ENCODE measurements at regions not wholly inside any gene's neighbourhood (a gene's known extent, or its start where the extent isn't known, plus 50 kb on each side); places are given as distances from the start of the nearest gene placed in this dataset.
A peak's percentile ranks its signal among the peaks of the same experiment; 100 is the strongest.

GRCh38 chr6:66930559-66931290 lies 1223.7 kb upstream of the EYS start:
- Histone ChIP-seq H3K27me3 (replicated peaks; ENCODE audit: control insufficient read depth, insufficient read depth, low read length) (no peaks in the 10 kb centered on the region), H3K9me3 (ENCODE audit: control insufficient read depth, low read length) (peaks cover 6% of the 10 kb centered on the region), H3K9ac (ENCODE audit: low read length) (no peak overlapping the region), H3K36me3 (ENCODE audit: control insufficient read depth, insufficient read depth, low read length, severe bottlenecking) (no peaks in the 10 kb centered on the region), H3K4me3 (ENCODE audit: low read length) (no peak overlapping the region), H3K4me1 (ENCODE audit: control insufficient read depth, insufficient read depth, low read length) (peaks cover 10% of the 10 kb centered on the region)
- peak; percentile 49 for DNase-seq (ENCODE audit: low read depth)

- H3K4me1 ChIP-seq (ENCODE audit: control insufficient read depth, insufficient read depth, low read length), result peaks cover 4% of the 10 kb centered on the region
- no peak overlapping the region for H3K4me3 ChIP-seq (ENCODE audit: low read length)
- H3K36me3 ChIP-seq (ENCODE audit: control insufficient read depth, insufficient read depth, low read length, severe bottlenecking), result no peaks in the 10 kb centered on the region
- peaks cover 16% of the 10 kb centered on the region for H3K9me3 ChIP-seq (ENCODE audit: control insufficient read depth, low read length)
- peak; percentile 60 for DNase-seq (ENCODE audit: low read depth)
- no peak overlapping the region for H3K9ac ChIP-seq (ENCODE audit: low read length)
- H3K27me3 ChIP-seq (replicated peaks; ENCODE audit: control insufficient read depth, insufficient read depth, low read length), result no peaks in the 10 kb centered on the region
These were observed 1219.0 kb upstream of the EYS start for GRCh38 chr6:66926060-66926459.

- no peak overlapping the region for H3K4me3 ChIP-seq (ENCODE audit: low read length)
- H3K27me3 ChIP-seq (replicated peaks; ENCODE audit: control insufficient read depth, insufficient read depth, low read length), result no peaks in the 10 kb centered on the region
- no peaks in the 10 kb centered on the region for H3K36me3 ChIP-seq (ENCODE audit: control insufficient read depth, insufficient read depth, low read length, severe bottlenecking)
- no peaks in the 10 kb centered on the region for H3K9me3 ChIP-seq (ENCODE audit: control insufficient read depth, low read length)
- no peaks in the 10 kb centered on the region for H3K4me1 ChIP-seq (ENCODE audit: control insufficient read depth, insufficient read depth, low read length)
- H3K9ac ChIP-seq (ENCODE audit: low read length), result no peak overlapping the region
- DNase-seq (ENCODE audit: low read depth), result no peak
These were observed 1206.6 kb upstream of the EYS start for GRCh38 chr6:66913657-66914056.

- H3K27me3 ChIP-seq (replicated peaks; ENCODE audit: control insufficient read depth, insufficient read depth, low read length), result no peaks in the 10 kb centered on the region
- no peak for DNase-seq (ENCODE audit: low read depth)
- peaks cover 2% of the 10 kb centered on the region for H3K9me3 ChIP-seq (ENCODE audit: control insufficient read depth, low read length)
- H3K36me3 ChIP-seq (ENCODE audit: control insufficient read depth, insufficient read depth, low read length, severe bottlenecking), result no peaks in the 10 kb centered on the region
- H3K4me3 ChIP-seq (ENCODE audit: low read length), result no peak overlapping the region
- H3K4me1 ChIP-seq (ENCODE audit: control insufficient read depth, insufficient read depth, low read length), result no peaks in the 10 kb centered on the region
- no peak overlapping the region for H3K9ac ChIP-seq (ENCODE audit: low read length)
These were observed 1195.4 kb upstream of the EYS start for GRCh38 chr6:66902457-66902856.

- DNase-seq (ENCODE audit: low read depth), result peak; percentile 3
- H3K4me1 ChIP-seq (ENCODE audit: control insufficient read depth, insufficient read depth, low read length), result no peaks in the 10 kb centered on the region
- peaks cover 3% of the 10 kb centered on the region for H3K9me3 ChIP-seq (ENCODE audit: control insufficient read depth, low read length)
- no peak overlapping the region for H3K4me3 ChIP-seq (ENCODE audit: low read length)
- no peak overlapping the region for H3K9ac ChIP-seq (ENCODE audit: low read length)
- no peaks in the 10 kb centered on the region for H3K36me3 ChIP-seq (ENCODE audit: control insufficient read depth, insufficient read depth, low read length, severe bottlenecking)
- no peaks in the 10 kb centered on the region for H3K27me3 ChIP-seq (replicated peaks; ENCODE audit: control insufficient read depth, insufficient read depth, low read length)
These were observed 1193.4 kb upstream of the EYS start for GRCh38 chr6:66900133-66901083.

GRCh38 chr6:66897576-66897975 lies 1190.5 kb upstream of the EYS start:
- Histone ChIP-seq H3K27me3 (replicated peaks; ENCODE audit: control insufficient read depth, insufficient read depth, low read length) (no peaks in the 10 kb centered on the region), H3K4me3 (ENCODE audit: low read length) (no peak overlapping the region), H3K9ac (ENCODE audit: low read length) (no peak overlapping the region), H3K36me3 (ENCODE audit: control insufficient read depth, insufficient read depth, low read length, severe bottlenecking) (no peaks in the 10 kb centered on the region), H3K9me3 (ENCODE audit: control insufficient read depth, low read length) (peaks cover 3% of the 10 kb centered on the region), H3K4me1 (ENCODE audit: control insufficient read depth, insufficient read depth, low read length) (no peaks in the 10 kb centered on the region)
- DNase-seq (ENCODE audit: low read depth), result no peak

- H3K9ac ChIP-seq (ENCODE audit: low read length), result no peak overlapping the region
- DNase-seq (ENCODE audit: low read depth), result no peak
- H3K27me3 ChIP-seq (replicated peaks; ENCODE audit: control insufficient read depth, insufficient read depth, low read length), result no peaks in the 10 kb centered on the region
- H3K4me3 ChIP-seq (ENCODE audit: low read length), result no peak overlapping the region
- H3K4me1 ChIP-seq (ENCODE audit: control insufficient read depth, insufficient read depth, low read length), result no peaks in the 10 kb centered on the region
- H3K9me3 ChIP-seq (ENCODE audit: control insufficient read depth, low read length), result peaks cover 3% of the 10 kb centered on the region
- no peaks in the 10 kb centered on the region for H3K36me3 ChIP-seq (ENCODE audit: control insufficient read depth, insufficient read depth, low read length, severe bottlenecking)
These were observed 1189.4 kb upstream of the EYS start for GRCh38 chr6:66896415-66896814.

GRCh38 chr6:66883453-66883852 lies 1176.4 kb upstream of the EYS start:
- H3K9ac ChIP-seq (ENCODE audit: low read length), result no peak overlapping the region
- no peak for DNase-seq (ENCODE audit: low read depth)
- H3K9me3 ChIP-seq (ENCODE audit: control insufficient read depth, low read length), result peaks cover 20% of the 10 kb centered on the region
- no peaks in the 10 kb centered on the region for H3K4me1 ChIP-seq (ENCODE audit: control insufficient read depth, insufficient read depth, low read length)
- H3K36me3 ChIP-seq (ENCODE audit: control insufficient read depth, insufficient read depth, low read length, severe bottlenecking), result no peaks in the 10 kb centered on the region
- H3K4me3 ChIP-seq (ENCODE audit: low read length), result no peak overlapping the region
- no peaks in the 10 kb centered on the region for H3K27me3 ChIP-seq (replicated peaks; ENCODE audit: control insufficient read depth, insufficient read depth, low read length)

GRCh38 chr6:66866801-66867200 lies 1159.8 kb upstream of the EYS start:
- H3K4me3 ChIP-seq (ENCODE audit: low read length), result no peak overlapping the region

GRCh38 chr6:66865771-66866170 lies 1158.7 kb upstream of the EYS start:
- Histone ChIP-seq H3K36me3 (ENCODE audit: control insufficient read depth, insufficient read depth, low read length, severe bottlenecking) (no peaks in the 10 kb centered on the region), H3K4me1 (ENCODE audit: control insufficient read depth, insufficient read depth, low read length) (no peaks in the 10 kb centered on the region), H3K9me3 (ENCODE audit: control insufficient read depth, low read length) (peaks cover 7% of the 10 kb centered on the region), H3K27me3 (replicated peaks; ENCODE audit: control insufficient read depth, insufficient read depth, low read length) (no peaks in the 10 kb centered on the region), H3K9ac (ENCODE audit: low read length) (no peak overlapping the region), H3K4me3 (ENCODE audit: low read length) (no peak overlapping the region)
- no peak for DNase-seq (ENCODE audit: low read depth)

More at GRCh38 chr6:66866801-66867200, 1159.8 kb upstream of the EYS start:
- Histone ChIP-seq H3K9ac (ENCODE audit: low read length) (no peak overlapping the region), H3K4me1 (ENCODE audit: control insufficient read depth, insufficient read depth, low read length) (no peaks in the 10 kb centered on the region), H3K9me3 (ENCODE audit: control insufficient read depth, low read length) (peaks cover 7% of the 10 kb centered on the region), H3K27me3 (replicated peaks; ENCODE audit: control insufficient read depth, insufficient read depth, low read length) (no peaks in the 10 kb centered on the region), H3K36me3 (ENCODE audit: control insufficient read depth, insufficient read depth, low read length, severe bottlenecking) (no peaks in the 10 kb centered on the region)
- no peak for DNase-seq (ENCODE audit: low read depth)

GRCh38 chr6:66861007-66861541 lies 1154.0 kb upstream of the EYS start:
- Histone ChIP-seq H3K4me3 (ENCODE audit: low read length) (no peak overlapping the region), H3K27me3 (replicated peaks; ENCODE audit: control insufficient read depth, insufficient read depth, low read length) (no peaks in the 10 kb centered on the region), H3K4me1 (ENCODE audit: control insufficient read depth, insufficient read depth, low read length) (no peaks in the 10 kb centered on the region), H3K9me3 (ENCODE audit: control insufficient read depth, low read length) (peaks cover 7% of the 10 kb centered on the region), H3K36me3 (ENCODE audit: control insufficient read depth, insufficient read depth, low read length, severe bottlenecking) (no peaks in the 10 kb centered on the region), H3K9ac (ENCODE audit: low read length) (no peak overlapping the region)
- no peak for DNase-seq (ENCODE audit: low read depth)
